HTR-8/SVneo (cell line): ENCODE measurements at regions not wholly inside any gene's neighbourhood (a gene's known extent, or its start where the extent isn't known, plus 50 kb on each side); places are given as distances from the start of the nearest gene placed in this dataset.

ENCODE experiments used
- DNase-seq: peaks from one replicate; pipeline ENCODE4 v3.0.0; 2011; ENCODE audit warnings: low spot score, mixed read lengths; ENCODE audit not compliant: insufficient read length
- FAIRE-seq: peaks from 2 replicates; lab custom pipeline; 2011; peaks lifted over from hg19 to GRCh38; lab: Jason Lieb, UNC

DNA sequence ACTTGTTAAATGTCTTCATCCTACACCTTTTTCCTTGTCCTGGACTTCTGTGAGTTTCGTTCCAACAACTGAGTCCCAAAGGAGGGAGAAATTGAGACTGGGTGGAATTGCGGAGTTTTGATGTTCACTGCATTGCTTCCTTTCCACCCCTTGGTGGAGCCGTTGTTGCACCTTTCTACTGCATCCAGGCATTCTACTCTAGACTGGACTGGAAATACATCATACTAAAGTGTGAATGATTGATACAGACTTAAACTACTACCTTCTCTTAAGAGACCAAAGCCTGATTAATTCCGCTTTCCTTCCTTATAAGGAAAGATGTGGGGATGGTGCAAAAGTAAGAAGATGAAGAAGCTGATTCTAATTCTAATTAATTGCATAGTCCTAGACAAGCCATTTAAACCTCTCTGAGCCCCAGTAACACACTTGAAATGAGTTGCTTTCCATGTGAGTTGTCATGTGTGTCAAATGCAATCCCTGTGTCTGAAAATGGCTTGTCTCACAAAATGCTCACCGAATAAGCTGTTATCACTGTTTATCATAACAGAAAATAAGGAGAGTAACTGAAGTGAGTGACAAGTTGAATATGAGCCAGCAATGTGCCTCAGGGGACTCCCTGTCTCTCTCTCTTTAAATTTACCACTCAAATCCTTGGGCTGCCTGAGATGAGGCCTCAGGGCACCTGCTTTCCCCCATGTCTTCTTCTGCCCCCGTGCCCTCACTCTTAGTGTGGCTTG is 338.3 kb upstream of the CHD6 start:
- FAIRE-seq = peak; percentile 31

GRCh38 chr20:41952166-41952565 is 334.0 kb upstream of the CHD6 start:
- DNase-seq = no peak
- no peak for FAIRE-seq

More for the DNA sequence above, 338.3 kb upstream of the CHD6 start:
- no peak for DNase-seq

GRCh38 chr20:41951615-41952014 is 333.4 kb upstream of the CHD6 start:
- DNase-seq (no peak), FAIRE-seq (peak; percentile 55)

GRCh38 chr20:41939659-41940058 is 321.5 kb upstream of the CHD6 start:
- FAIRE-seq = no peak

GRCh38 chr20:41938353-41938752 is 320.2 kb upstream of the CHD6 start:
- DNase-seq (no peak), FAIRE-seq (no peak)

More at GRCh38 chr20:41939659-41940058, 321.5 kb upstream of the CHD6 start:
- no peak for DNase-seq

DNA sequence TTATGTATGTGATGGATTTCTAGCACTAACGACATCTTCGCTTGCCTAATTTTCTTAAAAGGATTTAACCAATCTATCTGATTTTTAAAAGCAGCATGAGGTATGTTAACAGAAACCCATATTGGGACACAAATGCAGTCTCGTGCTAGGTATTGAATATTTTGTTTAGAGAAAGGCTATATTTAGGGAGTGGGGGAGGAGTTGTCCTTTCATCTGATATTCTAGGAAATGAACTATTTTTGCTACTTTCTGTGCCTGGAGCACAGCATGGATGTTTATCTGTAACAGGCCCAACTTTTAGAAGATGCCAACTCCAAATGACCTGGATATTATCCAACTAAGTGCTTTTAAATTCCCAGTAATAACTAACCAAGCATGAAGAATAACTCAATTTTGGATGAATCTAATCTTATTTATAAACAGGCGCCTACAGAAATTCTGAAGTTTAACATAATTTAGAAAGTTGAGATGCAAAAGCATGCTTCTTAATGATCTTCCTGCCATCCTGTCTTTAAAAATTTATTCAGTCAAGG is 317.1 kb upstream of the CHD6 start:
- FAIRE-seq (no peak), DNase-seq (no peak)

DNA sequence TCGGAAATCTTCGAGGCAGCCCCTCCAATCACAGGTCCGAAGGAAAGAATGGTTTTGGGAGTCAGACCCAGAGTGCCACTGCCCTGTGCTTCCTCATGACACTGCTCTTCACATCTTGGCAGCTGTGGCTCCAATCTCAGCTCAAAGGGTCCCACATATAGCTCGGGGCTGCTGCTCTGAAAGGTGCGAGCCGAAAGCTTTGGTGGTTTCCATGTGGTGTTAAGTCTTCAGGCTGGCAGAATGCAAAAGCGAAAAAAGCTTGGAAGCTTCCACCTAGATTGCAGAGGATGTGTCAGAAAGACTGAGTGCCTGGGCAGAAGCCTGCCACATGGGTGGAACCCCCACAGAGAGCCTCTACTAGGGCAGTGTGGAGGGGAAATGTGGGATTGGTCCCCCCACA is 314.3 kb upstream of the CHD6 start:
- no peak for DNase-seq
- FAIRE-seq = no peak

GRCh38 chr20:41927655-41928054 is 309.5 kb upstream of the CHD6 start:
- no peak for FAIRE-seq
- DNase-seq = no peak

- FAIRE-seq (no peak), DNase-seq (no peak)
Observed at GRCh38 chr20:41927189-41927588, 309.0 kb upstream of the CHD6 start.

GRCh38 chr20:41925476-41925875 is 307.3 kb upstream of the CHD6 start:
- FAIRE-seq = peak; percentile 62
- DNase-seq = no peak

- DNase-seq (no peak), FAIRE-seq (no peak)
Observed at GRCh38 chr20:41923624-41924023, 305.4 kb upstream of the CHD6 start.

DNA sequence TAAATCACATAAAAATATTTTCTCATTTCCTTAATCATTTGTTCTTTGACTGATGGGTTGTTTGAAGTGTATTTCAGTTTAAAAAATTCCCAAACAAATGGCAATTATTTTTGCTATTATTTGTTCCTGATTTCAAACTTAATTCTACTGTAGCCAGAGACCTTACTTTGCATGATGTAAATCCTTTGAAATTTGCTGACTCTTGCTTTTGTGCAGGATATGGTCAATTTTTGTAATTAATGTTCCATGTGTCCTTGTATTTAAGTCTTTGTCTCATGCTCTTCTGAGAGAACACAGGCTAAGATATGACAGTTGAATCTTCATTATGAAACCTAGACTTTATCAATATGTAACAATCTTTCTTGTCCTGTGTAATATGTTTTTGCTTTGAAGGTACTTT is 295.0 kb upstream of the CHD6 start:
- no peak for DNase-seq
- FAIRE-seq = no peak

DNA sequence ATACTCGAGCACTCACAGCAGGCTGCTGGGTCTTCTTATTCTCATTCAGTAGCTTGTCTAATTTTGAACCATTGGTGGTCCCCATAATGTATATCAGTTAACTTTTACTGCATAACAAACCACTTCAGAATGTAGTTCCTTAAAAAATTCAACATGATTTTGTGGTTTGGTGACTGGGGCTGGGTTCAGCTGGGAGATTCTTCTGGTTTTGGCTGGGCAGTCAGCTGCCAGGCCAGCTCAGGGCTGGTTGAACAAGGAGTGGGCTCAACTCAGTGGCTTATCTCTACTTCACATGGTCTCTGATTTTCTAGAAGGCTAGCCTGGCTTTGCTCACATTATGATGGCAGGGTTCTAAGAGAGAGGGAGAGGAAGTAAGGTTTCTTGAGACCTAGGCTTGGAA is 292.4 kb upstream of the CHD6 start:
- DNase-seq (no peak), FAIRE-seq (no peak)

- peak; percentile 23 for FAIRE-seq
Observed at GRCh38 chr20:41905199-41905598, 287.0 kb upstream of the CHD6 start.

GRCh38 chr20:41903586-41903985 is 285.4 kb upstream of the CHD6 start:
- FAIRE-seq = peak; percentile 52
- DNase-seq = no peak

More at GRCh38 chr20:41905199-41905598, 287.0 kb upstream of the CHD6 start:
- DNase-seq = no peak

DNA sequence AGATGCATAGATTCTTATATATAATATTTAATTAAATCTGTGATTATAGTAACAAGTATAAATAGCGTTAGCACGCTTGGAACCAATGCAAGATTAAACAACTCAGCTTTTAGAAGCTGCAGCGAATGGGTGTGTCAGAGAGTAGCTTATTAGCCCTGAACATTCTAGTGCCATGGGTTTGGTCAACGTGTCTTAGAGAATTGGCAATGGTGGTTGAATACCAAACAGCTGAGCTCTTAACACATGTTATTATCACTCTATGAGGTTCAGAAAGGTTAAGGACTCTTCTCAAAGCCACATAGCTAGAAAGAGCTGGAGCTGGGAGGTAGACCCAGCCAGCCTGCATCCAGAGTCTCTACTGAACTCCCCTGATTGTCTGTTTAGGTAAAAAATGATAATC is 284.2 kb upstream of the CHD6 start:
- no peak for DNase-seq
- FAIRE-seq = no peak

DNA sequence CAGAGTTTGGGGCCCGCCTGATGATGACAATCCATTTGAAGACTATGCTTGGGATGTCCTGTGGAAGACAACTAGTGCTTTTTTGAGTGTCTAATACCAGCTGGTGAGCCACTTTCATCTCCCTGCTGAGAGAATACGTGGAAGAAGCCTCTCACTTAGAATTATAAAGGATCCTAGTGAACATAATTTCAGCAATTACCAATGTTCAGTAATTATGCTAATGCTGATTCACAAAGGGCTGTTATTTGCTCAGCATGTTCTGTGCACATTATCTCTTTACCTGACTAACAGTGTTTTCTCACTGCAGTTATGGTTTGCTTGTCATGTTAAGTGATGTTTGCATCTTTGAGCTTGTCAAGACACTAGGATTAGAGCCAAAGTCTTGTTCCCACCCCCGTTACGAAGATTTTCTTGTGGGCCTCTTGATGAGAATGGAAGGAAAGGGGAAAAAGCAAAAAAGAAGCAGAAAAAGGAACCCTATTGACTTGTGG is 282.1 kb upstream of the CHD6 start:
- DNase-seq = no peak
- peak; percentile 77 for FAIRE-seq

DNA sequence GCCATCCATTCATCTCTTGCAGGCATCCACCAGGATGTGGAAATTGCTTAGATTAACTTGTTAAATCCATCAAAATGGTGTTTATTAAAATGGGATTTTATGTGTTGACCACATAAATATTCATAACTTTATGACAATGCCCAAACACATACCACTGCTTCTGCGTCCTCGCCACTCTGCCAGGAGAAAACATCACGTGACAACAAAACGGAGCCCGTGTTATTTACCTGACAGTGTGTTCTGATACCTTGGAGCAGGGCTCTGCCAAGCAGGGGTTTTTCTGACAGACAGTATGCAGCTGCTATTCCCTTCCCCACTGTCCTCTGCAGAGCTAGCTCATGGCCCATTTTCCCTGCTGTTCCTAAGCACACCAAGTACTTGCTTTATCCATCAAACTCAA is 279.5 kb upstream of the CHD6 start:
- FAIRE-seq = peak; percentile 20
- DNase-seq = no peak

GRCh38 chr20:41895241-41896032 is 277.3 kb upstream of the CHD6 start:
- FAIRE-seq = no peak
- no peak for DNase-seq

DNA sequence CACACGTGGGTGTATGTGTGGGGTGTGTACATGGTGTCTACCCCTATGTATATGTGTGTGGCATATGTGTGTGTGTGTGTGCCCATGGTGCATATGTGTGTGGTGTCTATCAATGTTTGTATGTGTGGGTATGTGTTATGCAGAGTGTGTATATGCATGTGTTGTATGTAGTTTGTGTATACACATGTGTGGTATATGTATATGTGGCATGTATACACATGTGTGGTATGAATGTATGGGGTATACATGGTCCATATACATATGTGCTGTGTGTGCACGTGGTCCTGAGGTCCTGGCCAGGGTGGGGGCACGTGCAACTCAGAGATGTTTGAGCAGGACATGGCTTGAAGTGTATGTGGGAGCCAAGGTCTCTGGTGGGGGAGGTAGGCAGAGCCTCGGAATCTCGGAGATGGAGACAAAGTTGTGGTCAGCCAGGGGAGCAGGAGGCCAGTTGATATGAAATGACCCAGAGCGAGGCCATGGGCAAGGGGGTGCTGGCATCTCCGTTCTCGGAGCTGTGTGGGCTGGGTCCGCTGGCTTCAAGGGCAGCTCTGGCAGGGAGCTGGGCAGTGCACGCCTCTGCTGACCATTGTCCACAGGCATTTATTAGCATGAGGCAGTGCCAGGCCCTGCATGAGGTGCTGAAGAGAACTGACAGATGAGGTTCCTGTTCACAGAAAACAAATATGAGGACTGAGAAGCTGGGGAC is 276.2 kb upstream of the CHD6 start:
- no peak for DNase-seq
- no peak for FAIRE-seq
